ENCODE measurements at regions not wholly inside any gene's neighbourhood (a gene's known extent, or its start where the extent isn't known, plus 50 kb on each side); places are given as distances from the start of the nearest gene placed in this dataset.
"Not testable (repeated sequence)": the region's sequence is repeated elsewhere in the genome, so short reads cannot be mapped to it uniquely, and the experiment has no call there.

GRCh38 chr18:29360659-29361058 lies 1183.7 kb upstream of the CDH2 start:
- TF ChIP-seq, protein P1, sequence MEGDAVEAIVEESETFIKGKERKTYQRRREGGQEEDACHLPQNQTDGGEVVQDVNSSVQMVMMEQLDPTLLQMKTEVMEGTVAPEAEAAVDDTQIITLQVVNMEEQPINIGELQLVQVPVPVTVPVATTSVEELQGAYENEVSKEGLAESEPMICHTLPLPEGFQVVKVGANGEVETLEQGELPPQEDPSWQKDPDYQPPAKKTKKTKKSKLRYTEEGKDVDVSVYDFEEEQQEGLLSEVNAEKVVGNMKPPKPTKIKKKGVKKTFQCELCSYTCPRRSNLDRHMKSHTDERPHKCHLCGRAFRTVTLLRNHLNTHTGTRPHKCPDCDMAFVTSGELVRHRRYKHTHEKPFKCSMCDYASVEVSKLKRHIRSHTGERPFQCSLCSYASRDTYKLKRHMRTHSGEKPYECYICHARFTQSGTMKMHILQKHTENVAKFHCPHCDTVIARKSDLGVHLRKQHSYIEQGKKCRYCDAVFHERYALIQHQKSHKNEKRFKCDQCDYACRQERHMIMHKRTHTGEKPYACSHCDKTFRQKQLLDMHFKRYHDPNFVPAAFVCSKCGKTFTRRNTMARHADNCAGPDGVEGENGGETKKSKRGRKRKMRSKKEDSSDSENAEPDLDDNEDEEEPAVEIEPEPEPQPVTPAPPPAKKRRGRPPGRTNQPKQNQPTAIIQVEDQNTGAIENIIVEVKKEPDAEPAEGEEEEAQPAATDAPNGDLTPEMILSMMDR (tag by site-specific recombination; IDR thresholded peaks at IDR 0.05) = not testable (repeated sequence)
- not testable (repeated sequence) for TF ChIP-seq ZNF555 (tag by site-specific recombination; conservative IDR thresholded peaks at IDR 0.05); SP2 (tag by site-specific recombination; IDR thresholded peaks at IDR 0.05); ZNF341 (tag by site-specific recombination; IDR thresholded peaks at IDR 0.05; ENCODE audit: low read depth); ZFP37 (tag by site-specific recombination; IDR thresholded peaks at IDR 0.05); ATF2 (tag by site-specific recombination; IDR thresholded peaks at IDR 0.05; ENCODE audit: low read depth); ZBTB1 (tag by site-specific recombination; IDR thresholded peaks at IDR 0.05); ZBTB8A (tag by site-specific recombination; IDR thresholded peaks at IDR 0.05); HOXA7 (CRISPR knock-in tag; IDR thresholded peaks at IDR 0.05; ENCODE audit: borderline replicate concordance); ZNF701 (tag by site-specific recombination; IDR thresholded peaks at IDR 0.05); ZBTB7A (tag by site-specific recombination; IDR thresholded peaks at IDR 0.05; ENCODE audit: low read depth); ZNF777 (tag by site-specific recombination; IDR thresholded peaks at IDR 0.05; ENCODE audit: borderline replicate concordance); ZNF473 (tag by site-specific recombination; IDR thresholded peaks at IDR 0.05); YY1 (tag by site-specific recombination; IDR thresholded peaks at IDR 0.05)
